ENCODE measurements at regions not wholly inside any gene's neighbourhood (a gene's known extent, or its start where the extent isn't known, plus 50 kb on each side); places are given as distances from the start of the nearest gene placed in this dataset.

- DNase-seq (ENCODE audit: low spot score), result no peak
These were observed 257.1 kb downstream of the UACA start for GRCh38 chr15:70505936-70506912.

GRCh38 chr15:70505411-70505919, 257.9 kb downstream of the UACA start:
- no peak for DNase-seq (ENCODE audit: low spot score)

GRCh38 chr15:70504988-70505387, 258.4 kb downstream of the UACA start:
- no peak for DNase-seq (ENCODE audit: low spot score)

- no peak for DNase-seq (ENCODE audit: low spot score)
These were observed 258.9 kb downstream of the UACA start for GRCh38 chr15:70504299-70504951.

GRCh38 chr15:70503798-70504298, 259.5 kb downstream of the UACA start:
- DNase-seq (ENCODE audit: low spot score), result no peak

- no peak for DNase-seq (ENCODE audit: low spot score)
These were observed 260.1 kb downstream of the UACA start for GRCh38 chr15:70503073-70503745.

GRCh38 chr15:70502529-70502928, 260.8 kb downstream of the UACA start:
- no peak for DNase-seq (ENCODE audit: low spot score)

- no peak for DNase-seq (ENCODE audit: low spot score)
These were observed 261.5 kb downstream of the UACA start for GRCh38 chr15:70501849-70502248.

GRCh38 chr15:70501121-70501727, 262.1 kb downstream of the UACA start:
- DNase-seq (ENCODE audit: low spot score), result no peak

- DNase-seq (ENCODE audit: low spot score), result no peak
These were observed 263.6 kb downstream of the UACA start for GRCh38 chr15:70499791-70500190.

GRCh38 chr15:70498096-70498626, 265.2 kb downstream of the UACA start:
- no peak for DNase-seq (ENCODE audit: low spot score)

GRCh38 chr15:70497661-70498060, 265.7 kb downstream of the UACA start:
- DNase-seq (ENCODE audit: low spot score), result no peak

GRCh38 chr15:70495991-70496599, 267.3 kb downstream of the UACA start:
- DNase-seq (ENCODE audit: low spot score), result no peak

- DNase-seq (ENCODE audit: low spot score), result no peak
These were observed 268.3 kb downstream of the UACA start for GRCh38 chr15:70494852-70495571.

GRCh38 chr15:70494517-70494851, 268.9 kb downstream of the UACA start:
- no peak for DNase-seq (ENCODE audit: low spot score)

- no peak for DNase-seq (ENCODE audit: low spot score)
These were observed 269.4 kb downstream of the UACA start for GRCh38 chr15:70493787-70494516.

GRCh38 chr15:70493376-70493775, 270.0 kb downstream of the UACA start:
- no peak for DNase-seq (ENCODE audit: low spot score)

GRCh38 chr15:70492240-70493177, 270.8 kb downstream of the UACA start:
- DNase-seq (ENCODE audit: low spot score), result no peak

GRCh38 chr15:70491641-70492040, 271.7 kb downstream of the UACA start:
- DNase-seq (ENCODE audit: low spot score), result no peak
